Type B pancreatic cell (in vitro differentiated cells): ENCODE measurements at regions not wholly inside any gene's neighbourhood (a gene's known extent, or its start where the extent isn't known, plus 50 kb on each side); places are given as distances from the start of the nearest gene placed in this dataset.

Experiments used
- DNase-seq: peaks from one replicate; pipeline ENCODE4 v3.0.0; 2021; ENCODE audit warnings: mixed read lengths; ENCODE audit not compliant: unreplicated experiment; ENCODE audit errors: extremely low spot score
- H3K27ac Mint-ChIP-seq: 2 replicates; pipeline ENCODE4 v1.8.0; 2021; ENCODE audit warnings: mild to moderate bottlenecking, mixed read lengths
- H3K27me3 Mint-ChIP-seq: 2 replicates; pipeline ENCODE4 v1.8.0; 2021; ENCODE audit warnings: mixed read lengths
- H3K36me3 Mint-ChIP-seq: 2 replicates; pipeline ENCODE4 v1.8.0; 2021; ENCODE audit warnings: mixed read lengths
- H3K4me1 Mint-ChIP-seq: one replicate; pipeline ENCODE4 v1.8.0; 2021; ENCODE audit warnings: mixed read lengths; ENCODE audit not compliant: unreplicated experiment
- H3K4me3 Mint-ChIP-seq: 2 replicates; pipeline ENCODE4 v1.8.0; 2021; ENCODE audit warnings: mild to moderate bottlenecking, mixed read lengths
- H3K9me3 Mint-ChIP-seq: 2 replicates; pipeline ENCODE4 v1.8.0; 2021; ENCODE audit warnings: mixed read lengths
- CTCF ChIP-seq: fragments of 200-600 bp; sonication (generic); conservative IDR thresholded peaks from 2 replicates; pipeline ENCODE4 v1.5.0; 2021; ENCODE audit warnings: antibody characterized with exemption, mild to moderate bottlenecking

GRCh38 chr13:106996867-106997618 is 429.1 kb upstream of the ARGLU1 start:
- TF ChIP-seq CTCF = no peak
- no peak overlapping the region for H3K27ac Mint-ChIP-seq
- H3K36me3 Mint-ChIP-seq = no peaks in the 10 kb centered on the region
- H3K27me3 Mint-ChIP-seq = peaks cover 6% of the 10 kb centered on the region
- H3K4me1 Mint-ChIP-seq = no peaks in the 10 kb centered on the region
- H3K9me3 Mint-ChIP-seq = no peaks in the 10 kb centered on the region
- H3K4me3 Mint-ChIP-seq = no peak overlapping the region
- no peak for DNase-seq

GRCh38 chr13:106990594-106990993 is 422.7 kb upstream of the ARGLU1 start:
- peaks cover 3% of the 10 kb centered on the region for H3K9me3 Mint-ChIP-seq
- DNase-seq = no peak
- no peak overlapping the region for H3K4me3 Mint-ChIP-seq

GRCh38 chr13:106989876-106990275 is 421.9 kb upstream of the ARGLU1 start:
- Mint-ChIP-seq H3K36me3 (no peaks in the 10 kb centered on the region), H3K9me3 (peaks cover 3% of the 10 kb centered on the region), H3K4me3 (no peak overlapping the region), H3K27ac (no peak overlapping the region), H3K27me3 (no peaks in the 10 kb centered on the region), H3K4me1 (peaks cover 26% of the 10 kb centered on the region)
- DNase-seq = no peak
- TF ChIP-seq CTCF = no peak

More at GRCh38 chr13:106990594-106990993, 422.7 kb upstream of the ARGLU1 start:
- TF ChIP-seq CTCF = no peak
- H3K36me3 Mint-ChIP-seq = no peaks in the 10 kb centered on the region
- no peak overlapping the region for H3K27ac Mint-ChIP-seq
- H3K27me3 Mint-ChIP-seq = no peaks in the 10 kb centered on the region
- peaks cover 21% of the 10 kb centered on the region for H3K4me1 Mint-ChIP-seq

GRCh38 chr13:106987427-106987785 is 419.5 kb upstream of the ARGLU1 start:
- H3K4me1 Mint-ChIP-seq = peaks cover 26% of the 10 kb centered on the region
- H3K27ac Mint-ChIP-seq = no peak overlapping the region
- no peak for DNase-seq
- peaks cover 3% of the 10 kb centered on the region for H3K9me3 Mint-ChIP-seq
- H3K4me3 Mint-ChIP-seq = no peak overlapping the region
- no peaks in the 10 kb centered on the region for H3K27me3 Mint-ChIP-seq
- no peaks in the 10 kb centered on the region for H3K36me3 Mint-ChIP-seq
- no peak for TF ChIP-seq CTCF

GRCh38 chr13:106986687-106987426 is 418.9 kb upstream of the ARGLU1 start:
- TF ChIP-seq CTCF = no peak
- peaks cover 3% of the 10 kb centered on the region for H3K9me3 Mint-ChIP-seq
- H3K27me3 Mint-ChIP-seq = no peaks in the 10 kb centered on the region
- H3K36me3 Mint-ChIP-seq = no peaks in the 10 kb centered on the region
- H3K27ac Mint-ChIP-seq = no peak overlapping the region
- H3K4me3 Mint-ChIP-seq = no peak overlapping the region
- peaks cover 26% of the 10 kb centered on the region for H3K4me1 Mint-ChIP-seq
- DNase-seq = no peak
